H4 (cell line): ENCODE measurements at regions not wholly inside any gene's neighbourhood (a gene's known extent, or its start where the extent isn't known, plus 50 kb on each side); places are given as distances from the start of the nearest gene placed in this dataset.

ENCODE experiments used
- DNase-seq: peaks from one replicate; pipeline ENCODE4 v3.0.0-alpha.2; 2015; ENCODE audit warnings: low spot score

DNA sequence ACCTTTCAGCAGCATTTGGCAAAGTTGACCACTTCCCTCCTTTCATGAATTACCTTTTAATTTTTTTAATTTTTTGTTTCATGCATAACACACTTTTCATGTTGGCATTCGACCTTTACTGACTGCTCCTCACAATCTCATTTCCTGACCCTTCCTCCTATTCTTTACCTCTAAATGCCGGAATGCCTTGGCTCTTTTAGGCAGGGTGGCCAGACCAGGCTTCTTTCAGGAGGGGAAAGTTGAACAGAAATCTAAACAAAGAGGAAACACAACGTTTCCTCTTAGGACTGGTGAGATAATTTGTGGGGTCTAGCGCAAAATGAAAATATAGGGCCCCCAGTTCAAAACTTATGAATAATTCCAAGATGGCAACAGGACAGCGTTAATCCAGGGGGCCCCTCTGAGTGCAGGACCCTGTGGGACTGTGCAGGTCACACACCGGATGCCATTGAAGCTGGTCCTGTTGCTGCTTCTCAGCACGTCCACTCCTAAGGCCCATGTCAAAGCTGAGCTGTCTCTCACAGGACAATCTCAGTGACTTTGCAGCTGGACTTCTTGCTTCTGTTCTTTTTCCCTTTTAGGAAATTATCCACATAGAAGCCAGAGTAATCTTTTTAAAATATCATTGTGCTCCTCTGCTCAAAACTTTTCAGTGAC is 313.8 kb downstream of the HDGFL1 start:
- no peak for DNase-seq

DNA sequence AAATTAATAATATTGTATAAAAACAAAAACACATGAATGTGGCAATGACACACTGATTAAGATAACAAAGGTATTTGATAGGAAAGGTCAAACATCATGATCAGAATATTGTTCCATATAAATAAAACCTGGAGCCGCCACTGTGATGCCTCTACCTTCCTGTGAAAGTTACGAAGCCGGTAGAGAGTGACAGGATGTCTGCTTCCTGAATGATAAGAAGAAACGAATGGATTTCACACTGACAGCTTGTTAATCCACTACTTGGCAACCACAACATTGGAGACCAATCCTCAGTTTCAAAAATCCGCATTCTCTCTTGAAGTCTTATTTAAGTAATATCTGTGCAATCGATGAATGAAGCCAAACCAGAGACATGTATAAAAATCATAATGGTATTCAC is 315.1 kb downstream of the HDGFL1 start:
- no peak for DNase-seq

DNA sequence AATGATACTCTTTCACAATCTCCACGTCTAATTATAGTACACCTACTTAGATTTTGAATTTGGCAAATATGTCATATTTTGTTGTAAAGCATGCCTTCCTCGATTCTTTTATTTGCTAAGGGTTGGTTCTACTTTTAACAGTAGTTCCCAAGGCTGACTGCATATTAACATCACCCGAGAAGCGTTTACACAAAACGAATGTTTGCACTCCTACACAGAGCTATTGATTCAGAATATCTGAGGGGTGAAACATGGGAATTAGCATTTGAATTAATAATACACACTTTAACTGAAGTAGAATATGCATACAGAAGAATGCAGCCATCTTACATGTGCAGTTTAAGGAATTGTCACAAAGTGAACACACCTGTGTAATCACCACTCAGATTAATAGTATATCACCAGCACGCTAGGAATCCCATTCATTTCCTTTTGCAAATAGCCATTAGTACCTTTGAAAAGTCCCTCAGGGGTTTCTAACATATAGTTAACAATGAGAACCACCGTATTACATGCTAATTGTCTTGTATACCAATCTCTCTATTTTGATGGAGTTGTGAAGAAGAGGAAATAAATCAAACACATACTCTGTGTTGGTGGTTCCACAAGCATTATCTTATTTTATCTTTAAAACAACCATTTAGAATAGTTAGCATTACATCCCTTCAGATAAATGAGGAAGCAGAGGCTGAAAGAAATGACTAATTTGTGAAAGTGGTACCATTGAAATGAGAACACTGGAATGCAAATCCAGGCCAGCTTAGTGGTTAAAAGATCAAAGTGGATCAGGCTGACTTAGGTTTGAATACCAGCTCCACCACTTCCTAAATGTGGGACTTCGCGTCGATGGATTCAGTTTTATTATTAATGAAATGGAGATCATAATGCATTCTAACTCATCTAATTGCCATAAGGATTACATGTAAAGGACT is 317.6 kb downstream of the HDGFL1 start:
- DNase-seq = peak; percentile 30

DNA sequence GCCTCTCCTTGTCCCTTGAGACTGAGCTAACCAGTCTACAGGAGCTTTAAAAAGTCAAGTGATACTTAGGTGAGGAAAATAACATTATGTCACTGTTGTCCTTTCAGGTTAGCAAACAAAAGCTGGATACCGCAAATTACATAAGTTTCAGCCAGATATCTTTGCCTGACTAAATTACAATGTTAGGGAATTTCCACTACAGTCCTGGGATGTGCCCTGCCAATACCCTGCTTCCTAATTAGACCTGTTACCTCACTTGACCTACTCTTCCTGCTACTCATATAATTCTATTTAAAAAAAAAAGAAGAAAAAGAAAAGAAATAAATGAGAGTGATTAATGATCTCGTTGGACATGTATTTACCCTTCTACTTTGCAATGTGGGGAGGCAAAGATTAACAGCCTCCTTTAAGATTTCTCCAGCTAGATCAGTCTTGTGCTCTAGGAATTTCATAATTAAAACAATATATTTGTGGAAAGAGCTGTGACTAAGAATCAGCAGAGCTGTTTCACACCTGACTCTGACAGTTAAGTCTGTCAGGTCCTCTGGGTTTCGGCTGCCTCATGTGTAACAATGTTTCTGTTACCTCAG is 318.9 kb downstream of the HDGFL1 start:
- DNase-seq = peak; percentile 33

DNA sequence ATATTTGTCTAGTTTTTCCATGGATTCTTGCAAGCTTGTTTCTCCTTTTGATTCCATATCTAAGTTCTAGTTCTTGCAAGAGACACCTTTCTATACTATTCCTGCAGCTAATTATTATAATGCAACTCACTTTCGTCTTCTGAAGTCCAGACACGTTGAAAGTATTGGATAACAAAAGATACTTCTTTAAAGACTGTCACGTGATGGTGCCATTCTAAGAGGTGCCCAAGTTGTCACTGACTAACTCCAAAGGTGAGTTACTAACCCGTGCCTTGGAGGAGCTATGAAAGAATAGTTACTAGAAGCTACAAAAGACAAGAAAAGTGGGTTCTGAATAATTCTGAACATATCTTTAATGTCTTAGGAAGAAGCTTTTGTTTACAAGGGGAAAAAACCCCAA is 322.6 kb downstream of the HDGFL1 start:
- no peak for DNase-seq

DNA sequence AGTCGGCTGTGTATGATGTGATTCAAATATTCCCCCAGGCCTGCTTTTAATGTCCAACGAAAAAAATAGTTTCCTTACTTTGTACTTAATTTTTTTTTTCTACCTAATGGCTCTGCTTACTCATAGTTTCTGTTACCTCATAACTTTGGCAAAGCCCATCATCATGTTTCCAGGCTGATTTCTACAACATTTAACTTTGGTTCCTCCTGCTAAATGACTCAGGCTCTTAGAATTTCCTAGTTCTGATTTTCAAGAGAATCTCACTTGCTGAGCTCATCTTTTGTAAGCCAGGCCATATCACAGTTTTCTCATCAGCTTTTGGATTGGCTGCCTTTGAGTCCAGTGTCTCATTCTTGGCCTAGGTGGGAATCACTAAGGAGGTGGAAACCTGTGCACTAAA is 323.1 kb downstream of the HDGFL1 start:
- DNase-seq = peak; percentile 87

DNA sequence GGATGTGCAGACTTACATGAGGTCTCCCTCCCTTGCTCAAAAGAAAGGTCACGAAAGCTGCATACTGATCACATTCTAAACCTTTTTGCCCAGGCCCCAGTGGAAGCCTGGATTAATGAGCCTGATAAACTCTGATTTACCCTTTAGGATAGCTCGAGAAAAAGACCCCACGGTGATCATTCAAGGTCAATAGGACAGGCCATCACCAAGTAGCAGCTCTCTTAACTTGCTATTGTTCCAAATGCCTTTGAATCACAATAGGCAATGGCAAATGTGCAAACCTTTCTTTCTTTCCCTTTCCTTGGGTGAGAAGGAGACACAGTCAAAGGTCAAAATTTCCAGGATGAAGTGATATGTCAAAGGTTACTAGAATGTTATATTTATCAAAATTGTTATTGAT is 327.3 kb downstream of the HDGFL1 start:
- no peak for DNase-seq

DNA sequence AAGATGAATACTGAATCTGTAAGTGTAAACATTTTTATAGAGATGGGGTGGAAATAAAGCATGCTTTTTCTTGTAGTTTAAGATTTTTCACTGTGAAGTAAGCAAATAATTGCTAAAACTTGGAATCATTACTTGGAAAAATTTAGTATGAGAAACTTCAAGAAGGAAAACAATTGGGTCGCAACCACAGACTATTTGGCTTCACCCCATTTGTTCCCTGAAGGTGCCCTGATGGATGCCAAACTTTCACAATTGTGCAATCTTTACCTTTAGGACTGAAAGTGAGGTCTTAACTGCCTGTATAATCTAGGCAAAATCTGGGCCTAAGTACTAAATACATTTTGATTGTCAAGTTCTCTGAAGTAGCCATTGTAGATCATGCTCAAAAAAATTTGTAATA is 330.1 kb downstream of the HDGFL1 start:
- DNase-seq = no peak

DNA sequence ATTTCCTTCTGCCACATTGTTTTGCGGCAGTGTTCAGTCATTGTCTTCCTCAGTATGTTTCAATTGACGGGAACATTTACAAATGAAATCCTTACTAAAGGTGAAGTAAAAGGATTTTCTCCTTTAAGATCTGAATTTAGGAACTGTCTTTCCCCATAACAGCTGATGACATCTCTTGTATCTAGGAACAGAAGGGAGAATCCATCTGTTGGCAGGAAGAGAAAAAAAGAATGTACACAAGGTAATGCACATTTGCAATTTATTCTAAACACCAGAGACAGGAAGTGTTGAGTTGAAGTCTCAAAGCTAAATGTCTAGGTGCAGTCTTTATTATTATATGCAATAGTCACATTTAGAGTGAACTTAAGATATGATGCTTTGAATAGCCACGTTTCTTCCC is 334.5 kb downstream of the HDGFL1 start:
- DNase-seq = no peak

DNA sequence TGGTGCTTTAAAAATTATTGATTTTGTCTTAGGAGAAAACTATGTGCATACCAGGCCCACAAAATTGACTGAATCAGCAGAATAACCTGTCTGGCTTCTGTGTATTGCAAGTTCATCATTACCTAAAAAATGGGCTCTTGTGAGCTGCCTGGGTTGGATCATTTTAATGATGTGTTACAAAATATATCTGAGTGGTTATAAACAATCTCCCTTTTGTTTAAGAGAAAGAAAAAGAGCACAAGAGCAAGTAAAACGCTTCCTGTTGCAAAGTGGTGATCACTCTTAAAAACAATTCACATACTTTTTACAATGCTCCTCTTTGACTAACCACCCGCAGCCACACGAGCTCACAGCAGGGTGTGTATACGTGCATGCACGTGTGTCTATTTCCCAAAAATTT is 335.1 kb downstream of the HDGFL1 start:
- no peak for DNase-seq

DNA sequence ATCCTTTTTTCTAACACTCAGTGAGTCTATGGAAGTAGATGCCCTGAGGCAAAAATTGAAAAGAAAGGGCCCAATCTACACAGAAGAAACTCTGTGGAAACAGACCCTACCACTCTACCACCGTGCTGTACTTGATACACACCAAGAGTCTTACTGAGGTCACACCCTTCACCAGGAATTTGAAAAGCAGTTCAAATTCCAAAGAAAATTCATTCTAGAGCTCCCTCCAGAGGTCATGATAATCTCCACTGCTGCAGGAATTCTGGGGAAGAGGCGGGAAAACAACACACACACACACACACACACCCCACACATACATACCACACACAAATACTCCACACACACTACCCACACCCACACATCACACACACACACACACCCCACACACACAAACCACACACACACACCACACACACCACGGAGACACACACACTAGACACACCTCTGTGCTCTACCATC is 336.8 kb downstream of the HDGFL1 start:
- peak; percentile 43 for DNase-seq

DNA sequence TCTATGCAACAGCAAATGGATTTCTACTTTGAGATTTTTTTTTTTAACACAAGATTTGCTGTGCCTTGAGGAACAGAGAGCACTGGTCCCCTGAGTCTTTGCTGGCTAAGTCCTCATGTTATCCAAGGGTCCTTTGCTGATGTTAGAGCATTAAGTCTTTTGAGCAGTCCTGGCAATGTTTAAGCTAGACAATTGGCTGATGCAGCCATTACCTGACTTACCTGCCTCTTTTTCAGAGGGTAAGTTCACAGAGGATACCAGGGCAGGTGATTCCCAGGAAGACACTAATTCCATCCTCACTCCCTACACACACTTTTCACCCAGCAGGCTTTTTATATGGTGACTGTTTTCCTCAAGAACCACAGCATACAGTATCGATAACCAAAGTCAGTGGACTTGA is 337.7 kb downstream of the HDGFL1 start:
- DNase-seq = no peak

DNA sequence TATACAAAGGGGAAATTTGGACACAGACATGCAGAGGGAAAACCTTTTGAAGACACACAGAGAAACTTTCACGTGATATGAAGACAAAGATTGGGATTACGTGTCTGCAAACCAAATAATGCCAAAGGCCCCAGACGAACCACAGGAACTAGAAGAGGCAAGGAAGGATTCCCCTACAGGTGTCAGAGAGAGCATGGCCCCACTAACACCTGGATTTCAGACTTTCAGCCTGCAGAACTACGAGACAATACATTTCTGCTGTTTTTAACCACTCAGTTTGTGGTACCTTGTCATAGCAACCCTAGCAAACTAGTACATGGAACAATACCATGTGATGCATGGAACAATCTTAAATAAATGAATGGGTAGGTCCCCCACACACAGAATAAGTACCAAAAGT is 341.0 kb downstream of the HDGFL1 start:
- no peak for DNase-seq

DNA sequence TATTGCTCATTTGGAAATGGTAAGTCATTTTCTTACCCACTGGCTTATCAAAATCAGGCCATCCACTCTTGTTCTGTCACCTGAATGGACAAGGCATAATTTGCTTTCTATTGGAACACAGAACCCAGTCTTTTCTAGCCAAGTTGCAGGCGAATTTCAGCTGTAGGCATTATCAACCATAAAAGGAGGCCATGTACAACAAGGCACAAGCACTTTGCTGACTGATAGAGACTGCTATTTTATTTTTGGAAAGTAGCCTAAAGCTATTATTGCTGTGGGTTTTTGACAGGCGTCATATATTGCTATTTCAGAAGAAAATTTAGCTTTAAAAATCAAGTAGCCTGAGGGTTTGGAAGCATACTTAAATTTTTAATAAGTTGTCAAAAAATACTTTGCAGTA is 344.2 kb downstream of the HDGFL1 start:
- DNase-seq = no peak

DNA sequence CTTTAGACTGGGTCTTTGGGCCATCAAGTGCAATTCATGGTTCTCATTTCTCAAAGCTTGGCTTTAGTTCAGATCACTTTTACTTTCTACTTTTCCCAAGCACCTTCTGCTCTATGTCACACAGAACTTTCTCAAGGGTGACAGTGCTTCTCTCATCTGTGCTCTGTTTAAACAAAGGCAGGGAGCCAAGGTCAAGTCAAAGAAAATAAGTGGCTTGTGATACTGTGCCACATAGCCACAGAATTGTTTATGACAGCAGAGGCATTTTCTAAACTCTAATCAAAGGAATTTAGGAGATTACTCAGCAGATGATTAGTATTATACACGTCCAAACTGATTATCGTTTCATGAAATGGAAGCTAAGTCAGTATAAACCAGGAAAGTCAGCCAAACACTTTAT is 348.0 kb downstream of the HDGFL1 start:
- no peak for DNase-seq

DNA sequence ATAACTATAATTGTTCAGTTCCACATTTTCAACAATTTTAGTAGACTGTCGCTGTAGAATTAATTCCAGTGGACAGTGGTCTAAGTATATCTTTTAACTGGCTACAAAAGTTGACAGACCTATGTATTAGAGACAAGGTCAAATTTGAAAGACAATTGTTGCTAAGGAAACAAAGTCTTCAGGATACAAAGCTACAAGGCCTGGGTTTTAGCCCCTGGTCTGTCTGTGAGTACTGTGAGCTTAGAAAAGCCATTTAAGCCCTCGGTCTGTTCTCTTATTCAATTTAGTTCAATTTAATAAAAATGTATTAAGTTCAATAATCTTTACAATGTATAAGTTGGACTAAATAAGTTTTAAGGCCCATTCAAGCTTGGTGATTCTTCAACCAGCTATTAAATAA is 352.5 kb downstream of the HDGFL1 start:
- no peak for DNase-seq

DNA sequence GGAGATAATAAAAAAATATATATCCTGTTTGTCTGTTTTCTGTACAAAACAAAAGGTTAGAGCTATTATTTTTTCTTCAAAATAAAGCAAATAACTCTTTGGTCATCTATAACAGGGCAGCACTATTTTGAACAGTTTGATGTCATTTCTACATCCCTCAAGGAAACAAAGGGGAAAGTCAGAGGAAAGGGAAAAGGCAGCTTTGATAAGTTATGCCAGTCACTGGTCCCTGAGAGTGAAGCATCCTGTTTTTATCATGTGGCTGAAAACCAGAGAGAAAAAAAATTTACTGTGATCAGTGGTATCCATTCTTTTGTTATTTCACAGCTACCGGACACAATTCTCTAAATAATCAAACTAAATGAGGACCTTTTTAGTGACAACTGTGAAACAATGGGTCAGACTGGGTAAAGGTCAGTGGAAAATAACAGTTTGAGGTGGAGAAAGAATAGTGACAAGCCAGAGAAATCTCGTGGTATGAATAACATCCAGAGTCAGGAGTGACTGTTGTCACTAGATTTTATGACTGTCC is 356.0 kb downstream of the HDGFL1 start:
- DNase-seq = no peak

DNA sequence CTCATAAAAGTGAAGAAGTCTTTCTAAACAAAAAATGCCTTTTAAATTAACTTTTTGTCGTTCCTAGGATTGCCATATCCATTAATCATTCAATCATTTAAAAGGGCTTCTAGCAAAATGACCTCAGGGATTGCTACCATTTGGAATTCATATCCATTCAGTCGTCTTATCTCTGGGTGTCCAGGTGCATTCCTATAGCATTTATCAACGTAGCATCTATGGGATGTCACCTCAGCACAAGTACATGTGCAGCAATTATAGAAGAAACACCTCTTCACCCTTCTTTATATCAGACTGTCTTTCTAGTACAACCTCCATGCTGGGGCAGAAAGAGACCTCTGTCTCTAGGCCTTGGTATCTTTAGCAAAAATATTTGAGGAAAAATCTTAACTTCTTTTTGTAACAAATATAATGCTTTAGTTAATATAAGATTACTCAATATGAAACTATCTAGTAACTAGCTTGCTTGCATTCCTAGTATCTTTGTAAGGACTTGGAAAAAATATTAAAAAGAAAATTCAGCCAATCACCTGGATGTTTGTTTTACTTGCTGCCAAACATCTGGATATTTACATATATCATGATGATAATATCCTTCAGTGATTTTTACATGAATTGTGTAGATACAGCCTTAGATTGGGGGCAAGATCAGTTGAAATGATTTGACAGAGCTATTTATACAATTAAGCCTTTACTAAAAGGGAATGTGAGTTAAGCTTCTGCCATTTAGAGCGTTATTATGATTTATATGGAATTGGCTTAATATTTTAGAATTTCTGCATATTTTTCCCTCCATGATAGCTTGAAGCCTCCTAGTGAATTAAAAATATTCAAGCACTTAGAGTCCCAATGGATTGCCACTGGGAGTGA is 356.8 kb downstream of the HDGFL1 start:
- no peak for DNase-seq

DNA sequence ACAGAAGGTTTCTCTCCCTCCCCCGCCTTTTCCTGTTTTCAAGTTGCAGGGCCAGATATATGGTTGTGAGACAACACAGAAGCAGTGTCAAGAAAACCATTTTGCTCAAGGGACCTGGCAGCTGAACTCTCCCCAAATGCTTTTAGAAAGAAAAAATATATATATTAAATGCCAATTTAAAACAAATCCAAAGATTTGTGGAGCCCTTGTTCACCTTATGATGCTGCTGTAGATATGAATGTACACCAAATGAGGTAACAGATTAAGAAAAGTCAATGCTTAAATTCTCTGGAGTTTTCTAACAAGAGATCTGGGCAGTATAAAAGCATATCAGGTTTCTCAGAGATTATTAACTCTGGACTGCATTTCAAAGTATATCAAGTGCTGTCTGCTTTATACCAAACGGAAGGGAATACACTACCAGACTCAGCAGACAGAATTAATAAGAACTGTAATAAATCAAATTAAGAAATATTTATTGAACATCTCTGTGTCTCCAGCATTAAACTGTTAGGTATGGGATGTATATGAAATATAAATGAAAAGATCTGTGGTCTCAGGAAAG is 357.5 kb downstream of the HDGFL1 start:
- no peak for DNase-seq

DNA sequence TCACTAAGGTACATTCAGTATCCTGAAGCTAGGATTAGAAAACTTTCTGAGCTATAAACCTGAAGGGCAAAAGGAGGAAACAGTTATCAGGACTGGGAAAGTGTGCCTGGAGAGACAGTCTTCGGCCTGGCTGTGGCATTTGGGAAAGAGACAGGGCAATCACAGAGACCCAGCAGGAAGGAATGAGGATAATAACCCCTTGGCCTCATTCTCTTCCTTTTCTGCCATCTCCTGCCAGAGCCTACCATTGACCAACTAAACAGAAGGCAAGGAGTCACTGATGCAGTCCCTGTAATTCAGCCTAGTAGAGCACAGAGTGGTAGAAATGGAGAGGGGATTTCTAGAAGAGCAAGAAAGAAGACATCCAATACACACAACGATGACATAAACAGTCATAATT is 359.4 kb downstream of the HDGFL1 start:
- DNase-seq = no peak

DNA sequence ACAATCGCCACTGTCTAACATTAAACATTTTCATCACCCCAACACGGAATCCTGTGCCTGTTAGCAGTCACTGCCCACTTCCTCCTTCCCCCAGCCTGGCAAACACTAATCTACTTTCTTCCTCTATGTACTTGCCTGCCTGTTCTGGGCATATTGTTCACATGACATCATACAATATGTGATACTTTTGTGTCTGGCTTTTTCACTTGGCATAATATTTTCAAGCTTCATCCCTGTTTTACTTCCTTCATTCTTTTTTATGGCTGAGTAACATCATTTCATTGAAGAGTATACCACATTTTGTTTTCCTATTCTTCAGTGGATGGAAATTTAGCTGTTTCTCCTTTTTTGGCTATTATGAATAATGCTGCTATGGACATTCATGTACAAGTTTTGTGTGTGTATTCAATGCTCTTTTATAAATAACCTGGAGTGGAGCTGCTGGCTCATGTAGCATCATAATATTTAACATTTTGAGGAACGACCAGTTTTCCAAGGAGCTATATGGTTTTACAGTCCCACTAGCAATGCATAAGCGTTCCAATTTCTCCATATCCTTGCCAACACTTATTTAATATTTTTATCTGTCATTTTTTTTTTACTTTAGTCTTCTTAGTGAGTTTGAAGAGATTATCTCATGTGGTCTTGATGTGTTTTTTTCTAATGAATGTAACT is 360.1 kb downstream of the HDGFL1 start:
- no peak for DNase-seq
